GM20000 (cell line): ENCODE measurements at regions not wholly inside any gene's neighbourhood (a gene's known extent, or its start where the extent isn't known, plus 50 kb on each side); places are given as distances from the start of the nearest gene placed in this dataset.

Experiments used
- DNase-seq: peaks from one replicate; pipeline ENCODE4 v3.0.0; 2012; ENCODE audit warnings: low spot score
- TF ChIP-seq, protein P1 (sequence below): IDR thresholded peaks from 2 replicates; pipeline ENCODE4 v1.5.1; 2012; ENCODE audit warnings: mild to moderate bottlenecking, control low read depth; ENCODE audit errors: extremely low read depth, missing control alignments

DNA sequence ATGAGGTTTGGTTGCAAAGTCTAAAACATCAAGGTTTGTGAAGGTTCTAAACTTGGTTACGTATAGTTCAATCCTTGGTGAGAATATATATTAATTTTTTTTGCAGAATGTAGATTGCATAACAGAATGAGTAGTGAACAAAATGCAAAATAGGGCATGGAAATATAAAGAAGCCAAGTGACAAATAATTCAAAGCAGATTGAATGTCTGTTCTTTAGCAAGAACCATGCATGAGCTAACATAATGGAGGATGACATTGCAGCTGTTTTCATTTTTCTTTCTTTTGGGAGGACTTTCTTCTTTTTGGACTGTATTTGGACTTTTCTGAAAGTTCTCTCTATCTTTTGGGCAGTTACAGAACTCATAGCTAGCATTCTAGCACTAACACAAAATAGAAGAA, 194.8 kb upstream of the MRPS30 start:
- no peak for DNase-seq
- TF ChIP-seq, protein P1, sequence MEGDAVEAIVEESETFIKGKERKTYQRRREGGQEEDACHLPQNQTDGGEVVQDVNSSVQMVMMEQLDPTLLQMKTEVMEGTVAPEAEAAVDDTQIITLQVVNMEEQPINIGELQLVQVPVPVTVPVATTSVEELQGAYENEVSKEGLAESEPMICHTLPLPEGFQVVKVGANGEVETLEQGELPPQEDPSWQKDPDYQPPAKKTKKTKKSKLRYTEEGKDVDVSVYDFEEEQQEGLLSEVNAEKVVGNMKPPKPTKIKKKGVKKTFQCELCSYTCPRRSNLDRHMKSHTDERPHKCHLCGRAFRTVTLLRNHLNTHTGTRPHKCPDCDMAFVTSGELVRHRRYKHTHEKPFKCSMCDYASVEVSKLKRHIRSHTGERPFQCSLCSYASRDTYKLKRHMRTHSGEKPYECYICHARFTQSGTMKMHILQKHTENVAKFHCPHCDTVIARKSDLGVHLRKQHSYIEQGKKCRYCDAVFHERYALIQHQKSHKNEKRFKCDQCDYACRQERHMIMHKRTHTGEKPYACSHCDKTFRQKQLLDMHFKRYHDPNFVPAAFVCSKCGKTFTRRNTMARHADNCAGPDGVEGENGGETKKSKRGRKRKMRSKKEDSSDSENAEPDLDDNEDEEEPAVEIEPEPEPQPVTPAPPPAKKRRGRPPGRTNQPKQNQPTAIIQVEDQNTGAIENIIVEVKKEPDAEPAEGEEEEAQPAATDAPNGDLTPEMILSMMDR, result no peak

DNA sequence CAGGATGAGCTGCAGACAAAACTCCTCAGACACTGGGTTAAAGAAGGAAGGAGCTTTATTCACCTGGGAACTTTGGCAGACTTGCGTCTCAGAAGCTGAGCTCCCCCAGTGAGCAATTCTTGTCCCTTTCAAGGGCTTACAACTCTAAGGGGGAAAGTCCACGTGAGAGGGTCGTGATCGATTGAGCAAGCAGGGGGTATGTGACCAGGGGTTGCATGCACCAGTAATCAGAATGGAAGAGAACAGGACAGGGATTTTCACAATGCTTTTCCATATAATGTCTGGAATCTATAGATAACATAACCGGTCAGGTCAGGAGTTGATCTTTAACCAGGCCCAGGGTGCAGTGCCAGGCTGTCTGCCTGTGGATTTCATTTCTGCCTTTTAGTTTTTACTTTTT, 202.8 kb upstream of the MRPS30 start:
- DNase-seq, result no peak
- TF ChIP-seq, protein P1, result no peak

DNA sequence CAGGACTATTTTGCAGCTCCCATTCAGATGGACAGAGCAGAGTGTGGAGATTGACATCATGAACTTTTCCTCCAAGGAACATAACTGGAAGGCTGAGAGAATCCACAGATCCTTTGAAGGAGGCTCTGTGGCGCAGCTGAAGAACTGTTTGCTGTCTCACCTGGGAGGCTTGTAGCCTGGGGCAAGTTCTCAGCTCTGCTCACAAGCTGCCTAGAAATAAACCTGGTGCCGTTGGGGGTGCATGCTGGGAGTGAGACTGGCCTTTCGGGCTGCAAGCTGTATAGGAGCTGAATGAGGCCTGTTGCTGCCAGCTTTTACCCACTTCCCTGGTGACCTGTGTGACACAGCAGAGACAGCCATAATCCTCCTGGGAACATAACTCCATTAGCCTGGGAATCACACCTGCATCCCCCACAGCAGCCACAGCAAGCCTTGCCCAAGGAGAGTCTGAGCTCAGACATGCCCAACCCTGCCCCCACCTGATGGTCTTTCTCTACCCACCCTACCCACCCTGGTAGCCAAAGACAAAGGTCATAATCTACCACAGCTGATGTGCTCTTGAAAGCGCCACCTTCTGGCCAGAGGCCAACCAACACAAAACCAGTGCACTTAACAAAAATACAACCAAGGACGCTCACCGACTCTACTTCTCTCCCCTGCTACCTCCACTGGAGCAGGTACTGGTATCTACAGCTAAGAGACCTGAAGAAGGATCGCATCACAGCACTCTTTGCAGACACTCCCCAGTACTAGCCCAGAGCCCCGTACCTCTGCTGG, 205.1 kb upstream of the MRPS30 start:
- DNase-seq, result no peak
- TF ChIP-seq, protein P1, result no peak

DNA sequence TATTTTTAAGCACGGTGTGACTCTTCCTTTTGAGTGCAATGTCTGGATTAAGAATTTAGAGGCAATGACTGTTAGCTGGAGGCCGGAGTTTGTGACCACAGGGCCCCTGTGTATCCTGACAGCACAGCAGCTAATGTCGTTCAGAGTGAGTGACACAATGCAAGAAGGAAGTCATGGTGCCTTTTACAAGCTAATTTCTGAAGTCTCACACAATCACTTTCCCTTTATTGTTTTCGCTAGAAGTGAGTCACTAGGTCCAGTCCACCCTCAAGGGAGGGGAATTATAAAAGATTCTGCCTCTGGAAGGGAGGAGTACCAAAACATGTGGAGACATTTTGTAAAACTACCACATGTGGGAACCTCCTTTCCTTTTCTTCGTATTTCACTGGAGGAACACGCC, 185.5 kb upstream of the FGF10 start:
- no peak for DNase-seq
- TF ChIP-seq, protein P1, result no peak

DNA sequence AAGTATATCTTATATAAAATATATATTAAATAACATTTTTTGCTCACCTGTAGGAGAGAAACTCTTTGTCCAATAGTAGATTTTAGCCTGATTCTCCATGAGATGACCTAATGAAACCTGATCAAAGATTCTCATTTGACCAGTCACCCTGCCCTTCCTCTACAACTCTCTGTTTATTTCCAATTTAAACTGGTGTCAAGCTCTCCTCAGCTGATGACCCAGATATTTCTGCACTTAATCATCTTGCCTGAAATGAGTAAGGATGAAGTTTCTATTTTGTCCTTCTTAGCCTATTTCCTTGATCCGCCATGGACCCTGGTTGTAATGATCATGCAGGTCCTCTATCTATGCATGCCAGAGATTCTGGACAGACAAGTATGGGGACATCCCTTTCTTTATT, 179.3 kb upstream of the FGF10 start:
- DNase-seq, result no peak
- TF ChIP-seq, protein P1, result no peak

DNA sequence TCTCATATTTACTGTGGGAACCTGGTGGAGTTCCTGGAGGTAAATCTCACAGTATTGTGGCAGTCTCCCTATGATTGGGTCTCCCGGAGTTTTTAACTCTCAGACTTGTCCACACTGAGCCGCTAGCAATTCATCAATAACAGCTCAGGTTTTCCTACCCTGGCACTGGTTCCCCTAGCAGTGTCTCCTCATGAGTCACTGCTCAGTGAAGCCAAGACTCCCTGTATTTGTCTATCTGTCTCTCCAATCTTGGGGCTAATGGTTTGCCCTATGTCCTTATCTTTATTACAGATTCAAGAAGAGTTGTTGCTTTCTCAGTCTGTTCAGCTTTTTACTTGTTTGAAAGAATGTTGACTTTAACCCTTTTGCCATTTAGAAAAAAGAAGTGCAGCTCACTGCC, 176.7 kb upstream of the FGF10 start:
- TF ChIP-seq, protein P1, result no peak
- no peak for DNase-seq

DNA sequence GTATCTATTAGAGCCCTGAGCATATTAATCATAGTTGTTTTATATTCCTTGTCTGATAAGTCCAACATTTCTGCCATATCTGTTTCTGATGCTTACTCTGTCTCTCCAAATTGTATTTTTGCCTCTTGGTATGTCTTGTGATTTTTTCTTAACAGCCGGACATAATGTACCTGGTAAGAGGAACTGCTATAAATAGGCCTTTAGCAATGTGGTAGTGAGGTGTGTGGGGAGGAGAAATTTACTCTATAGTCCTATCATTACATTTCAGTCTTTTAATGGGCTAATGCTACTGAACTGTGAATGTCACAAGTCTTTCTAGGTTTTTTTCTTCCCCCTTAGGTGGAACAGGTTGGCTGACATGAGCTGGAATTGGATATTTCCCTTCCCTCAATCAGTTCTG, 176.1 kb upstream of the FGF10 start:
- no peak for DNase-seq
- TF ChIP-seq, protein P1, result no peak
